PC-3 (cell line): ENCODE measurements at regions not wholly inside any gene's neighbourhood (a gene's known extent, or its start where the extent isn't known, plus 50 kb on each side); places are given as distances from the start of the nearest gene placed in this dataset.

Source experiments
- ATAC-seq: fragments of 200-7000 bp; cut with Tn5 transposase; 2 replicates; pipeline ENCODE4 v1.9.1; 2020; ENCODE audit warnings: mild to moderate bottlenecking, moderate library complexity
- BruUV-seq: library from RNA; stranded (reverse); fragments of 400-500 nt; replicated peaks from 2 replicates; lab custom pipeline; 2021; lab: Mats Ljungman, UMichigan
- CTCF ChIA-PET: fragments of 300-600 bp; sonication (Branson Sonifier 250); formaldehyde crosslinking; loops from one replicate; lab custom pipeline; 2022; ENCODE audit warnings: antibody characterized with exemption; lab: Charles Lee
- POLR2A ChIA-PET: fragments of 300-600 bp; sonication (Branson Sonifier 250); formaldehyde crosslinking; loops from one replicate; lab custom pipeline; 2022; ENCODE audit warnings: antibody characterized with exemption; ENCODE audit not compliant: unreplicated experiment; lab: Charles Lee
- DNase-seq: peaks from one replicate; pipeline ENCODE4 v3.0.0-alpha.2; 2015
- H2AFZ ChIP-seq: fragments of 300-600 bp; sonication (generic); 2 replicates; pipeline ENCODE4 v1.6.0; 2016; ENCODE audit warnings: antibody characterized with exemption, low read length
- H3F3A ChIP-seq: fragments of 300-600 bp; sonication (generic); one replicate; pipeline ENCODE4 v1.6.0; 2017; ENCODE audit warnings: antibody characterized with exemption, low read length, control low read depth, mild to moderate bottlenecking; ENCODE audit not compliant: unreplicated experiment
- H3K27ac ChIP-seq: fragments of 300-600 bp; sonication (generic); 2 replicates; pipeline ENCODE4 v1.5.1; 2016; ENCODE audit warnings: mild to moderate bottlenecking, low read length
- H3K27me3 ChIP-seq: fragments of 300-600 bp; sonication (generic); 2 replicates; pipeline ENCODE4 v1.6.1; 2016; ENCODE audit warnings: low read length, mixed read lengths
- H3K36me3 ChIP-seq: fragments of 300-600 bp; sonication (generic); 2 replicates; pipeline ENCODE4 v1.6.1; 2016; ENCODE audit warnings: low read depth, mixed run types, low read length, mixed read lengths
- H3K4me1 ChIP-seq: fragments of 300-600 bp; sonication (generic); 2 replicates; pipeline ENCODE4 v1.5.1; 2016; ENCODE audit warnings: low read length; ENCODE audit not compliant: insufficient read depth
- H3K4me2 ChIP-seq: fragments of 300-600 bp; sonication (generic); 2 replicates; pipeline ENCODE4 v1.6.0; 2016; ENCODE audit warnings: low read length
- H3K4me3 ChIP-seq: fragments of 300-600 bp; sonication (generic); 2 replicates; pipeline ENCODE4 v1.5.1; 2016; ENCODE audit warnings: mild to moderate bottlenecking, low read length, mixed read lengths
- H3K79me2 ChIP-seq: fragments of 300-600 bp; sonication (generic); 2 replicates; pipeline ENCODE4 v1.6.1; 2017; ENCODE audit warnings: low read length, mixed read lengths
- H3K9ac ChIP-seq: fragments of 300-600 bp; sonication (generic); 2 replicates; pipeline ENCODE4 v1.6.0; 2016; ENCODE audit warnings: mild to moderate bottlenecking, low read length
- H3K9me2 ChIP-seq: fragments of 300-600 bp; sonication (generic); replicated peaks from 2 replicates; pipeline ENCODE4 v1.6.1; 2016; ENCODE audit warnings: mixed run types, low read length, mixed read lengths
- H3K9me3 ChIP-seq: fragments of 300-600 bp; sonication (generic); 2 replicates; pipeline ENCODE4 v1.6.1; 2016; ENCODE audit warnings: low read length, mixed read lengths
- H4K20me1 ChIP-seq: fragments of 300-600 bp; sonication (generic); 2 replicates; pipeline ENCODE4 v1.6.1; 2016; ENCODE audit warnings: low read length, mixed read lengths
- CTCF ChIP-seq: fragments of 300-600 bp; sonication (generic); conservative IDR thresholded peaks from 2 replicates; pipeline ENCODE4 v1.5.1; 2017; ENCODE audit warnings: antibody characterized with exemption, low read depth, mild to moderate bottlenecking, low read length
- EZH2 ChIP-seq: fragments of 300-600 bp; sonication (generic); IDR thresholded peaks from one replicate; pipeline ENCODE4 v1.6.1; 2017; ENCODE audit warnings: antibody characterized with exemption, mild to moderate bottlenecking, low read length; ENCODE audit not compliant: unreplicated experiment
- EZH2phosphoT487 ChIP-seq: fragments of 300-600 bp; sonication (generic); IDR thresholded peaks from 2 replicates; pipeline ENCODE4 v1.6.1; 2018; ENCODE audit warnings: mild to moderate bottlenecking, antibody characterized with exemption, low read length, borderline replicate concordance
- intact Hi-C: fragments of 100-400 bp; cut with micrococcal nuclease; formaldehyde crosslinking; loops from 2 replicates; pipeline ENCODE4 v1.9.0; 2023

DNA sequence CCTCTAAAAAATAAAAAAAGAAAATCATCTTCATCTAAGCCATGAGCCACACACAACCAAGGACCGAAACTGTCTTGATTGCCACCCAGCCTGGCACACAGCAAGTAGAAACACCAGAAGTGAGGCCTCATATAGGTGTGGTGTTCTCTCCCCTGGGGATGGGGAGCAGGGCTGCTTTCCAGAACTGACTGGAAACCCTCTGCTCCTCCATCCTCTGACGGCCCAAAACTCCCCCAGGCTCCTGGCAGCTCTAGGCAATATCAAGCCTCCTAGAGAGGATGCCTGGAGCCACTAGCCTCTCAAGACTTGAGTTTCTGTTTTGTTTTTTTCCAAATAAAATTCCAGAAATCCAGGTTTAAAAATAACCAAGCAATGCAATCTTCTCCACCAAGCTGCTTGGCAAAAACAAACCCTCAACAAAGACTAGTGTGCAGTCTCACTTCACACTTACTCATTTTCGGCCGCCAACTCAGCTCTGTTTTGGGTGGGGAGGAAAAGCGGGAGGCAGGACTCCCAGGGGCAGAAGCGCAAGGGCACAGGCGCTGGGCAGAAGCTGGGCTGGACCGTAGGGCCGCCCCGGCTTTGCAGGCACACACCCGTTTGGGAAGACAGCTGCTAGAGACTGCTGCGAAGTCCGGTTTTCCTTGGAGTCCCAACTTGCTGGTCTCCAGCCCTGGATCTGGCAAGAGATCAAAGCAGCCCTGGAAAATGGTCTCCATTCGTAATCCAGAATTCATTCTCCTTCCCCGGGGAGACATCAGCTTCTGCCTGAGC, 78.2 kb upstream of the CAPZB start:
- Histone ChIP-seq H3K9me2 (no peaks in the 10 kb centered on the region), H3K27me3 (no peaks in the 10 kb centered on the region), H3K9me3 (no peaks in the 10 kb centered on the region), H3K4me2 (no peak overlapping the region), H3K4me3 (no peak overlapping the region), H3K4me1 (no peaks in the 10 kb centered on the region; the same call in 1 of the 2 replicates), H3F3A (no peaks in the 10 kb centered on the region), H3K27ac (no peak overlapping the region), H4K20me1 (no peaks in the 10 kb centered on the region), H3K9ac (no peak overlapping the region), H2AFZ (no peak overlapping the region), H3K36me3 (no peaks in the 10 kb centered on the region), H3K79me2 (no peaks in the 10 kb centered on the region)
- TF ChIP-seq EZH2phosphoT487 (no peak), CTCF (no peak)
- ATAC-seq (no peak), DNase-seq (no peak)
- no TSS peak for BruUV-seq
- intact Hi-C loops, result no loop called here
- ChIA-PET CTCF (no interaction called here), POLR2A (no interaction called here)

DNA sequence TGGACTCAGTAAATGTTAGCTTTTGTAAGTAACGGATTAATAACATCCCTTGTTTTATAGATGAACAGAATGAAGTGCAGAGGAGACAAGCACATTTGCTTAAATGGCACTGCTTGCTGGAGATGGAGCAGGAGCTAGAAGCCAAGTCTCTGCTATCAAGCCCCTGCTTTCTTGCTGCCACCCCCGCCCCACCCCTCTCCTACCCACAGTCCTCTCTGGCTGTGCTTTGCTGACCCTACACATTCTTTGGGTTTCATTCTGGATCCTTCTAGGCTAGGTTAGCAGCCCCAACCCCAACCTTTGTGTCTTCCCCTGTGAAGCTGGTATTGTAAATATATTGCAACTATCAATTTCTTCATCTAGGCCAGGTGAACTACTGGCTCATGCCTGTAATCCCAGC, 77.5 kb upstream of the CAPZB start:
- no peak overlapping the region for H3K4me3 ChIP-seq
- intact Hi-C loops, result no loop called here
- H3K36me3 ChIP-seq, result no peaks in the 10 kb centered on the region
- H3F3A ChIP-seq, result no peaks in the 10 kb centered on the region
- TF ChIP-seq EZH2phosphoT487 (no peak), CTCF (no peak)
- no peaks in the 10 kb centered on the region for H3K9me3 ChIP-seq
- no peaks in the 10 kb centered on the region for H3K79me2 ChIP-seq
- ChIA-PET POLR2A (no interaction called here), CTCF (no interaction called here)
- BruUV-seq, result no TSS peak
- H3K9me2 ChIP-seq, result no peaks in the 10 kb centered on the region
- H3K4me1 ChIP-seq, result no peaks in the 10 kb centered on the region; the same call in 1 of the 2 replicates
- no peak overlapping the region for H3K9ac ChIP-seq
- no peak overlapping the region for H3K27ac ChIP-seq
- no peak overlapping the region for H2AFZ ChIP-seq
- H3K4me2 ChIP-seq, result no peak overlapping the region
- ATAC-seq (no peak), DNase-seq (no peak)
- H3K27me3 ChIP-seq, result no peaks in the 10 kb centered on the region
- H4K20me1 ChIP-seq, result no peaks in the 10 kb centered on the region

GRCh38 chr1:19560480-19560879, 75.1 kb upstream of the CAPZB start:
- BruUV-seq, result no TSS peak
- no peaks in the 10 kb centered on the region for H3K79me2 ChIP-seq

More at GRCh38 chr1:19560480-19560879, 75.1 kb upstream of the CAPZB start:
- H4K20me1 ChIP-seq, result no peaks in the 10 kb centered on the region
- H2AFZ ChIP-seq, result no peak overlapping the region
- intact Hi-C loops, result no loop called here
- H3K9me2 ChIP-seq, result no peaks in the 10 kb centered on the region
- no peak overlapping the region for H3K27ac ChIP-seq
- TF ChIP-seq CTCF (no peak), EZH2phosphoT487 (no peak), EZH2 (no peak)
- H3K9me3 ChIP-seq, result no peaks in the 10 kb centered on the region
- H3K4me1 ChIP-seq, result no peaks in the 10 kb centered on the region; the same call in 1 of the 2 replicates
- no peak overlapping the region for H3K4me3 ChIP-seq
- H3F3A ChIP-seq, result no peaks in the 10 kb centered on the region
- ChIA-PET CTCF (no interaction called here), POLR2A (interaction anchor here (0.7 kb wide), 1 partner anchor 22 kb away, joined by 6 read pairs; no protein-coding TSS in a partner anchor)
- DNase-seq, result no peak
- no peaks in the 10 kb centered on the region for H3K36me3 ChIP-seq
- no peak for ATAC-seq
- no peaks in the 10 kb centered on the region for H3K27me3 ChIP-seq
- no peak overlapping the region for H3K9ac ChIP-seq
- no peak overlapping the region for H3K4me2 ChIP-seq
